ENCODE measurements at regions not wholly inside any gene's neighbourhood (a gene's known extent, or its start where the extent isn't known, plus 50 kb on each side); places are given as distances from the start of the nearest gene placed in this dataset.

DNA sequence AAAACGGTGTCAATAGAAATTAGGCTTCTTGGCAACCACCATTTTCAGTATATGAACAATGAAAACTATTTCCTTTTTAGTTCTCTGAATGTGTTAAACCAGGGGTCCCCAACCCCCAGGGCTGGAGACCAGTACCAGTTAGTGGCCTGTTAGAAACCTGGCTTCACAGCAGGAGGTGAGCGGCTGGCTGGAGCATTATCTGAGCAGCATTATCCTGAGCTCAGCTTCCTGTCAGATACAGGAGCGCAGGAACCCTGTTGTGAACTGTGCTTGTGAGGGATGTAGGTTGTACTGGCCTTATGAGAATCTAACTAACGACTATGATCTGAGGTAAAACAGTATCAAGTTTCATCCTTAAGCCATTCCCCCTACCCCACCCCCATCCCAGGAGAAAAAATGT lies 328.7 kb downstream of the ZBBX start:
- intact Hi-C loops (cut with micrococcal nuclease): no loop called here
- H3K27ac Mint-ChIP-seq: no peak overlapping the region
- Histone ChIP-seq H3K4me2 (replicated peaks; ENCODE audit: low read depth, low read length, poor library complexity, severe bottlenecking) (no peak overlapping the region), H3K36me3 (replicated peaks in 1 of 2; ENCODE audit: control extremely low read depth in 1 of 2, control insufficient read depth in 1 of 2, extremely low read depth in 1 of 2, insufficient read depth in 2 of 2, low read length in 1 of 2) (no peaks in the 10 kb centered on the region), H3K9ac (ENCODE audit: low read length) (no peak overlapping the region), H2AFZ (ENCODE audit: insufficient read depth, low read depth, low read length, poor library complexity, severe bottlenecking) (no peak overlapping the region), H3K4me3 (ENCODE audit: control extremely low read depth in 1 of 5, extremely low read depth in 1 of 5, insufficient read depth in 1 of 5, low read depth in 2 of 5, low read length in 4 of 5) (no peak overlapping the region), H3K27ac (ENCODE audit: low read length in 2 of 2) (no peak overlapping the region), H3K9me3 (ENCODE audit: control extremely low read depth in 1 of 3, control insufficient read depth in 2 of 3, insufficient read depth in 1 of 3, low read length in 2 of 3) (peaks cover 0 to 3% (median 0%) of the 10 kb centered on the region in 3 donors), H4K20me1 (ENCODE audit: control insufficient read depth, insufficient read depth, low read length, poor library complexity, severe bottlenecking) (no peaks in the 10 kb centered on the region), H3K4me1 (ENCODE audit: control insufficient read depth in 2 of 2, insufficient read depth in 2 of 2, low read length in 2 of 2) (no peaks in the 10 kb centered on the region), H3K79me2 (ENCODE audit: control insufficient read depth, insufficient read depth, low read length) (no peaks in the 10 kb centered on the region), H3K27me3 (replicated peaks in 1 of 4; ENCODE audit: control extremely low read depth in 1 of 4, control insufficient read depth in 3 of 4, insufficient read depth in 4 of 4, low read length in 3 of 4) (no peaks in the 10 kb centered on the region)
- 100% methylated on average over 1 of the region's 4 CpGs for WGBS (ENCODE audit: insufficient coverage)
- H3K4me3 Mint-ChIP-seq: no peak overlapping the region
- no peak for ATAC-seq (ENCODE audit: low read depth)
- no peak for DNase-seq
- H3K9me3 Mint-ChIP-seq (ENCODE audit: insufficient read depth): no peaks in the 10 kb centered on the region
- POLR2A ChIA-PET: no interaction called here
- CTCF ChIA-PET: no interaction called here
- no peaks in the 10 kb centered on the region for H3K27me3 Mint-ChIP-seq
- TF ChIP-seq, protein P1, sequence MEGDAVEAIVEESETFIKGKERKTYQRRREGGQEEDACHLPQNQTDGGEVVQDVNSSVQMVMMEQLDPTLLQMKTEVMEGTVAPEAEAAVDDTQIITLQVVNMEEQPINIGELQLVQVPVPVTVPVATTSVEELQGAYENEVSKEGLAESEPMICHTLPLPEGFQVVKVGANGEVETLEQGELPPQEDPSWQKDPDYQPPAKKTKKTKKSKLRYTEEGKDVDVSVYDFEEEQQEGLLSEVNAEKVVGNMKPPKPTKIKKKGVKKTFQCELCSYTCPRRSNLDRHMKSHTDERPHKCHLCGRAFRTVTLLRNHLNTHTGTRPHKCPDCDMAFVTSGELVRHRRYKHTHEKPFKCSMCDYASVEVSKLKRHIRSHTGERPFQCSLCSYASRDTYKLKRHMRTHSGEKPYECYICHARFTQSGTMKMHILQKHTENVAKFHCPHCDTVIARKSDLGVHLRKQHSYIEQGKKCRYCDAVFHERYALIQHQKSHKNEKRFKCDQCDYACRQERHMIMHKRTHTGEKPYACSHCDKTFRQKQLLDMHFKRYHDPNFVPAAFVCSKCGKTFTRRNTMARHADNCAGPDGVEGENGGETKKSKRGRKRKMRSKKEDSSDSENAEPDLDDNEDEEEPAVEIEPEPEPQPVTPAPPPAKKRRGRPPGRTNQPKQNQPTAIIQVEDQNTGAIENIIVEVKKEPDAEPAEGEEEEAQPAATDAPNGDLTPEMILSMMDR (IDR thresholded peaks at IDR 0.05): no peak
- no peaks in the 10 kb centered on the region for H3K4me1 Mint-ChIP-seq

DNA sequence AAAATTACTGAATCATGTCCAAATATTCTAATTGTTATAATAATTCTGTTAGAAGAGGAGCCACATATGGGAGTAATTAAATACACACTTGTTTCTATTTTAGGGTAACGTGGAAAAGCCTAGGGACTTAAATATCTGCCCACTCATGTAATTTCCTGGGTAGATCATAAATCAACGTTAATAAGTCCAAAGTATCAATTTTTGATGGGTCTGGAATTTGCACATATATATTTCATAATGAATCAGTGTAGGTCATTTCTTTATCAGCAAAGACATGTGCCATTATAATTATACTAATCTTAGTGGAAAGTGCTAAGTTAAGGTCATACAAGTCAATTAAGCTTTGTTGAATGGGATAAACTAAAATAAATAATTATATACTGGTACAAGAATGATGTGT lies 346.2 kb downstream of the ZBBX start:
- Histone ChIP-seq H3K4me2 (replicated peaks; ENCODE audit: low read depth, low read length, poor library complexity, severe bottlenecking) (no peak overlapping the region), H3K9ac (ENCODE audit: low read length) (no peak overlapping the region), H4K20me1 (ENCODE audit: control insufficient read depth, insufficient read depth, low read length, poor library complexity, severe bottlenecking) (no peaks in the 10 kb centered on the region), H3K4me1 (ENCODE audit: control insufficient read depth in 2 of 2, insufficient read depth in 2 of 2, low read length in 2 of 2) (no peaks in the 10 kb centered on the region), H3K9me3 (ENCODE audit: control extremely low read depth in 1 of 3, control insufficient read depth in 2 of 3, insufficient read depth in 1 of 3, low read length in 2 of 3) (no peaks in the 10 kb centered on the region), H3K79me2 (ENCODE audit: control insufficient read depth, insufficient read depth, low read length) (no peaks in the 10 kb centered on the region), H3K36me3 (replicated peaks in 1 of 2; ENCODE audit: control extremely low read depth in 1 of 2, control insufficient read depth in 1 of 2, extremely low read depth in 1 of 2, insufficient read depth in 2 of 2, low read length in 1 of 2) (no peaks in the 10 kb centered on the region), H3K27me3 (replicated peaks in 1 of 4; ENCODE audit: control extremely low read depth in 1 of 4, control insufficient read depth in 3 of 4, insufficient read depth in 4 of 4, low read length in 3 of 4) (no peaks in the 10 kb centered on the region), H3K4me3 (ENCODE audit: control extremely low read depth in 1 of 5, extremely low read depth in 1 of 5, insufficient read depth in 1 of 5, low read depth in 2 of 5, low read length in 4 of 5) (no peak overlapping the region), H2AFZ (ENCODE audit: insufficient read depth, low read depth, low read length, poor library complexity, severe bottlenecking) (no peak overlapping the region), H3K27ac (ENCODE audit: low read length in 2 of 2) (no peak overlapping the region)
- no peaks in the 10 kb centered on the region for H3K27me3 Mint-ChIP-seq
- TF ChIP-seq, protein P1 (IDR thresholded peaks at IDR 0.05): no peak
- TF ChIP-seq EZH2 (IDR thresholded peaks at IDR 0.05; ENCODE audit: borderline replicate concordance, insufficient read depth, low read depth, low read length, poor library complexity, severe bottlenecking): no peak
- ATAC-seq (ENCODE audit: low read depth) (no peak), DNase-seq (no peak)
- intact Hi-C loops (cut with micrococcal nuclease): no loop called here
- H3K4me3 Mint-ChIP-seq: no peak overlapping the region
- POLR2A ChIA-PET: no interaction called here
- CTCF ChIA-PET: no interaction called here
- H3K27ac Mint-ChIP-seq: no peak overlapping the region
- no CpG with 5 or more reads among the region's 2 CpGs for WGBS (ENCODE audit: insufficient coverage)
- H3K9me3 Mint-ChIP-seq (ENCODE audit: insufficient read depth): no peaks in the 10 kb centered on the region
- H3K4me1 Mint-ChIP-seq: no peaks in the 10 kb centered on the region
